Spinal cord (tissue), 9 donors: ENCODE measurements at regions not wholly inside any gene's neighbourhood (a gene's known extent, or its start where the extent isn't known, plus 50 kb on each side); places are given as distances from the start of the nearest gene placed in this dataset.

Experiments used
- DNase-seq, 6 donors: peaks; one replicate each; pipeline versions ENCODE4 v3.0.0 to v3.0.0-alpha.2; 2013 to 2015; ENCODE audit warnings: low spot score in 6 of 6, low read depth in 4 of 6
- H3K27ac ChIP-seq: one replicate; pipeline ENCODE4 v1.5.1; 2013; ENCODE audit warnings: low read depth, low read length, control low read depth
- H3K27me3 ChIP-seq: one replicate; pipeline ENCODE4 v1.6.1; 2013; ENCODE audit warnings: low read length; ENCODE audit not compliant: control insufficient read depth, insufficient read depth
- H3K36me3 ChIP-seq: one replicate; pipeline ENCODE4 v1.6.1; 2013; ENCODE audit warnings: low read length; ENCODE audit not compliant: control insufficient read depth, insufficient read depth
- H3K4me1 ChIP-seq: one replicate; pipeline ENCODE4 v1.6.1; 2013; ENCODE audit warnings: low read length; ENCODE audit not compliant: control insufficient read depth, insufficient read depth
- H3K4me3 ChIP-seq: one replicate; pipeline ENCODE4 v1.5.1; 2013; ENCODE audit warnings: low read depth, low read length, control low read depth
- H3K9me3 ChIP-seq: one replicate; pipeline ENCODE4 v1.6.1; 2013; ENCODE audit warnings: low read length; ENCODE audit not compliant: control insufficient read depth, insufficient read depth
- WGBS: methylation state at CpG from one replicate; pipeline ENCODE4 v1.1.5; 2013; ENCODE audit warnings: missing lambda C conversion rate; ENCODE audit not compliant: insufficient coverage; 5-methylcytosine and 5-hydroxymethylcytosine counted together
- donor health status: healthy.

GRCh38 chr1:163562355-163562754, 240.6 kb downstream of the NUF2 start:
- H3K9me3 ChIP-seq: no peaks in the 10 kb centered on the region
- H3K4me3 ChIP-seq: no peak overlapping the region
- 79% methylated on average over 2 of the region's 2 CpGs for WGBS
- H3K4me1 ChIP-seq: no peaks in the 10 kb centered on the region
- DNase-seq: no peak
- H3K36me3 ChIP-seq: no peaks in the 10 kb centered on the region
- H3K27me3 ChIP-seq: no peaks in the 10 kb centered on the region
- H3K27ac ChIP-seq: no peak overlapping the region

- no peak overlapping the region for H3K27ac ChIP-seq
- 50% methylated on average over 1 of the region's 3 CpGs for WGBS
Observed at GRCh38 chr1:163565166-163565565, 243.4 kb downstream of the NUF2 start.

GRCh38 chr1:163570071-163570470, 248.3 kb downstream of the NUF2 start:
- Histone ChIP-seq H3K27ac (no peak overlapping the region), H3K27me3 (no peaks in the 10 kb centered on the region), H3K36me3 (no peaks in the 10 kb centered on the region), H3K4me3 (no peak overlapping the region), H3K9me3 (no peaks in the 10 kb centered on the region), H3K4me1 (no peaks in the 10 kb centered on the region)
- WGBS: no CpG with 5 or more reads among the region's 4 CpGs
- peak in 1 of 6 donors; percentile 50 for DNase-seq

More at GRCh38 chr1:163565166-163565565, 243.4 kb downstream of the NUF2 start:
- H3K36me3 ChIP-seq: no peaks in the 10 kb centered on the region
- H3K27me3 ChIP-seq: no peaks in the 10 kb centered on the region
- DNase-seq: peak in 1 of 6 donors; percentile 7
- H3K4me3 ChIP-seq: no peak overlapping the region
- no peaks in the 10 kb centered on the region for H3K9me3 ChIP-seq
- H3K4me1 ChIP-seq: no peaks in the 10 kb centered on the region

DNA sequence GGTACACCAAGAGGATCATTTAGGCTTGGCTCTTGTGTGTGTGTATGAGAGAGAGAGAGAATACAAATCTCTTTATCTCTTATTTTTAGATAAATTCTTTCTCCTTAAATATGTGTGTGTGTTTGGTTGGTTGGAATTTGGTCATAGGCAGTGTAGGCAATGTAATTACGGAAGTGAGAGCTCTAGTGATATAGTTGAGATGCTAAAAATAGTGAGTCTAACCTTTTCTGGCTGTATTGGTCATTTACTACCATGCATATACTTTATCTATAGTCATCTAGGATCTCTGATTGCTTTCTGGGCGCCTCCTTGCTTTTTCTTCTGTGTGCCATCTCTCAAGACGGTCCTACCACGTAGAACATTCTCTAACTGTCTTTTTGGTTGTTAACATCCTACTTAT, 250.2 kb downstream of the NUF2 start:
- no peaks in the 10 kb centered on the region for H3K9me3 ChIP-seq
- H3K4me3 ChIP-seq: no peak overlapping the region
- no peak overlapping the region for H3K27ac ChIP-seq
- H3K36me3 ChIP-seq: no peaks in the 10 kb centered on the region
- no peak for DNase-seq
- no peaks in the 10 kb centered on the region for H3K27me3 ChIP-seq
- no peaks in the 10 kb centered on the region for H3K4me1 ChIP-seq
- WGBS: 100% methylated on average over 1 of the region's 4 CpGs

GRCh38 chr1:163574119-163574518, 252.4 kb downstream of the NUF2 start:
- Histone ChIP-seq H3K36me3 (no peaks in the 10 kb centered on the region), H3K4me1 (no peaks in the 10 kb centered on the region), H3K27ac (no peak overlapping the region), H3K4me3 (no peak overlapping the region), H3K27me3 (no peaks in the 10 kb centered on the region), H3K9me3 (no peaks in the 10 kb centered on the region)
- WGBS: 80% methylated on average over 5 of the region's 6 CpGs
- DNase-seq: peak in 1 of 6 donors; percentile 24

- Histone ChIP-seq H3K36me3 (no peaks in the 10 kb centered on the region), H3K27me3 (no peaks in the 10 kb centered on the region), H3K27ac (no peak overlapping the region), H3K4me1 (no peaks in the 10 kb centered on the region), H3K4me3 (no peak overlapping the region), H3K9me3 (no peaks in the 10 kb centered on the region)
- peak in 1 of 6 donors; percentile 11 for DNase-seq
- no CpG with 5 or more reads among the region's 3 CpGs for WGBS
Observed at GRCh38 chr1:163580926-163581325, 259.2 kb downstream of the NUF2 start.

DNA sequence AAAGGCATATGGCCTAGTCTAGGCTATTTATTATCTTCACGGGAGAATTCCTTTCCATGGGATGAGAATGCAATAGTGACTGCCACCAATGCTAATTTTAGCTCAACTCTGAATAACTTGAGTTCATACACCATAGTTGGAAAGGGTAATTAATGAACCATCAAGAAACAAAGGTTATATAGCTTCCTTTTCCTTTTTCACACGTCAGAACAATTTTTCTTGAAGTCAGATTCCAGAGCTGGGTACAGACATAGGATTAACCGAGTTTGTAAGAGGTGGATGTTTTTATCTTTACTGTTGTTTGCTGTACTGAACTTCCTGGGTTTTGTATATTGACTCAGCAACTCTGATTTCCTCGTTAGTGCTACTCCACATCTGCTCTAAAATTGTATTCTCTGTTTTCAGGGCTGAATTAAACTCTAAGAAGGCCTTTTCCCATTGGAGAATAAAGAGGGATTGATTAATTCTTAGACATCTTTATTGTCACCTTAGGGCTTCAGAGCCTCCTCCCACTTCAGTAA, 262.0 kb downstream of the NUF2 start:
- no peak for DNase-seq
- Histone ChIP-seq H3K4me3 (no peak overlapping the region), H3K27ac (no peak overlapping the region), H3K36me3 (no peaks in the 10 kb centered on the region), H3K27me3 (no peaks in the 10 kb centered on the region), H3K4me1 (no peaks in the 10 kb centered on the region), H3K9me3 (no peaks in the 10 kb centered on the region)
- no CpG with 5 or more reads among the region's 4 CpGs for WGBS

DNA sequence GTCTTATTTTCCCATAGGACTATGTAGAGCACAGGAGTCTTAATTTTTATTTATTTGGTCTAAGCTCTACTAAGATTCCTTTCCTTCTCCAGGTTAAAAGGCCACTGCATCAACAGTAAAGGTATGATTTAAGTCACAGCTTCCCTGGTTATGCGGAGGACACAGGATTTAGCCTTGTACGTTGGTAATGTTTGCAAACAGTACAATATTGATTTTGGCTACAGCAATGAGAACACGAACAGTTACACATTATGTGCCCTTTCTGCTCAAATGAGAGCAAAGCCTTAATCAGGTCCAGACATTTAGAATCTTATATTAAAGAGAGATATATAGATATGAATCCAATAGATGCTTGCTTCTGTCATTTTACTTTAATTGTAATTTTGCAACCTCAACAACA, 264.0 kb downstream of the NUF2 start:
- no peaks in the 10 kb centered on the region for H3K9me3 ChIP-seq
- no peak overlapping the region for H3K4me3 ChIP-seq
- no peaks in the 10 kb centered on the region for H3K4me1 ChIP-seq
- DNase-seq: peak in 1 of 6 donors; percentile 21
- H3K36me3 ChIP-seq: no peaks in the 10 kb centered on the region
- WGBS: 88% methylated on average over 2 of the region's 3 CpGs
- no peaks in the 10 kb centered on the region for H3K27me3 ChIP-seq
- H3K27ac ChIP-seq: no peak overlapping the region

- WGBS: no CpG with 5 or more reads among the region's 2 CpGs
- H3K27ac ChIP-seq: no peak overlapping the region
Observed at GRCh38 chr1:163588796-163589195, 267.0 kb downstream of the NUF2 start.

DNA sequence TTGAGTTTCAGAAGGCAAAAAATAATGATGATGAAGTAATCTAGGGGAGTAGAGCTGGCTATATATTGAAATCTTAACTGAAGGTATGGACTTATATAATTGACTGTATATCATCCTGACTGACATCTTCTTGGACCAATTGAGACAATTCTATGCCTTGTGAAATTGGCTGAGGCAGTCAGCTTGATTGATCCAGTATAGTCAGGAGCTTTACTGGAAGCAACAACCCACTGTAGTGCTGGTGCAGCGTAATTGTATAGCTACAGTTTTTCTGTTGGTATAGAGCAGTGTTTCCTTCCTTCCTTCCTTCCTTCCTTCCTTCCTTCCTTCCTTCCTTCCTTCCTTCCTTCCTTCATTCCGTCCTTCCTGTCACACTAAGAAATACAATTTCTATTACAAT, 268.0 kb downstream of the NUF2 start:
- Histone ChIP-seq H3K36me3 (no peaks in the 10 kb centered on the region), H3K4me3 (no peak overlapping the region), H3K9me3 (no peaks in the 10 kb centered on the region), H3K27ac (no peak overlapping the region), H3K4me1 (no peaks in the 10 kb centered on the region), H3K27me3 (no peaks in the 10 kb centered on the region)
- peak in 1 of 6 donors; percentile 28 for DNase-seq
- WGBS: no CpG with 5 or more reads among the region's 2 CpGs

More at GRCh38 chr1:163588796-163589195, 267.0 kb downstream of the NUF2 start:
- Histone ChIP-seq H3K27me3 (no peaks in the 10 kb centered on the region), H3K4me1 (no peaks in the 10 kb centered on the region), H3K36me3 (no peaks in the 10 kb centered on the region), H3K4me3 (no peak overlapping the region), H3K9me3 (no peaks in the 10 kb centered on the region)
- no peak for DNase-seq
